ENCODE measurements at regions not wholly inside any gene's neighbourhood (a gene's known extent, or its start where the extent isn't known, plus 50 kb on each side); places are given as distances from the start of the nearest gene placed in this dataset.

DNA sequence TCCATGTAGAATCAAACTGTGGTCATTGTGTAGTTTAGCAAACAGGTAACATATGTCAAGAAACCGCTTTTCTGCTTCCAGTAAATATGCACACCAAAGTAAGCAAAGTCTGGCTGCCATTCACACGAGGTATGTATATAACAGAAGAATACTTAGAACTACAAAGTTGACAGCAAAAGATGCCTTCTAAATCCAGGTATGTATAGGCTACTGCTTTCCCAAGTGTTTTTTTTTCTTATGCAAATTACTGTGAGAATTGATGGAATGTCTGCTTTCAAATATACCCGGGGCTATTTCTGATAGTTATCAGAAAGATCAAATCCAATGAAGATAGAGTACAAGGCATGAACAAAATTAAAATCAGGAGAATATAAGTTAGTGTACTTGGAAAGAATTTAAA is 229.2 kb downstream of the HACE1 start:
- TF ChIP-seq, protein P1, sequence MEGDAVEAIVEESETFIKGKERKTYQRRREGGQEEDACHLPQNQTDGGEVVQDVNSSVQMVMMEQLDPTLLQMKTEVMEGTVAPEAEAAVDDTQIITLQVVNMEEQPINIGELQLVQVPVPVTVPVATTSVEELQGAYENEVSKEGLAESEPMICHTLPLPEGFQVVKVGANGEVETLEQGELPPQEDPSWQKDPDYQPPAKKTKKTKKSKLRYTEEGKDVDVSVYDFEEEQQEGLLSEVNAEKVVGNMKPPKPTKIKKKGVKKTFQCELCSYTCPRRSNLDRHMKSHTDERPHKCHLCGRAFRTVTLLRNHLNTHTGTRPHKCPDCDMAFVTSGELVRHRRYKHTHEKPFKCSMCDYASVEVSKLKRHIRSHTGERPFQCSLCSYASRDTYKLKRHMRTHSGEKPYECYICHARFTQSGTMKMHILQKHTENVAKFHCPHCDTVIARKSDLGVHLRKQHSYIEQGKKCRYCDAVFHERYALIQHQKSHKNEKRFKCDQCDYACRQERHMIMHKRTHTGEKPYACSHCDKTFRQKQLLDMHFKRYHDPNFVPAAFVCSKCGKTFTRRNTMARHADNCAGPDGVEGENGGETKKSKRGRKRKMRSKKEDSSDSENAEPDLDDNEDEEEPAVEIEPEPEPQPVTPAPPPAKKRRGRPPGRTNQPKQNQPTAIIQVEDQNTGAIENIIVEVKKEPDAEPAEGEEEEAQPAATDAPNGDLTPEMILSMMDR (IDR thresholded peaks at IDR 0.05), result no peak
- Mint-ChIP-seq H3K36me3 (ENCODE audit: low read depth) (no peaks in the 10 kb centered on the region), H3K27ac (ENCODE audit: unreplicated experiment) (no peak overlapping the region), H3K27me3 (ENCODE audit: low read depth) (no peaks in the 10 kb centered on the region), H3K4me3 (ENCODE audit: unreplicated experiment) (no peak overlapping the region), H3K9me3 (ENCODE audit: low read depth) (peaks cover 8% of the 10 kb centered on the region), H3K4me1 (ENCODE audit: low read depth) (peaks cover 54% of the 10 kb centered on the region)
- DNase-seq (ENCODE audit: low spot score), result no peak

DNA sequence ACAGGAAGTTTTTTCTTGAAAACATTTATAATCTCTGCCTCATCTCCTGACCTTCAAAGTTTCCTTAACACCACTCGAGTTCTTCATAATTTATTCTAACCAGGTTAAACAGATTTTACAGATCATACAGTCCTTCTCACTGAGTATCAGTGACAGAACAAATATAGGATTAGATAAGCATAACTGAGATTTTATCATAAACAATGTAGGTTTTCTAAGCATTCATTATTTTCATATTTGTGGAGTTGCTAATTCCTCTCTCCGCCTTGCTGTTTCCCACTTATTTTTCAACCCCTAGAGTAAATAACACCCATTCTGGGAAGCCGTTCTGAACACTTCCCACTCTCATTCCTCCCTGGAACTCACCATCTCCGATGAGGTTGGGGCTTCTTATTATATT is 229.9 kb downstream of the HACE1 start:
- H3K4me3 Mint-ChIP-seq (ENCODE audit: unreplicated experiment), result no peak overlapping the region
- TF ChIP-seq, protein P1 (IDR thresholded peaks at IDR 0.05), result no peak
- peaks cover 59% of the 10 kb centered on the region for H3K4me1 Mint-ChIP-seq (ENCODE audit: low read depth)

DNA sequence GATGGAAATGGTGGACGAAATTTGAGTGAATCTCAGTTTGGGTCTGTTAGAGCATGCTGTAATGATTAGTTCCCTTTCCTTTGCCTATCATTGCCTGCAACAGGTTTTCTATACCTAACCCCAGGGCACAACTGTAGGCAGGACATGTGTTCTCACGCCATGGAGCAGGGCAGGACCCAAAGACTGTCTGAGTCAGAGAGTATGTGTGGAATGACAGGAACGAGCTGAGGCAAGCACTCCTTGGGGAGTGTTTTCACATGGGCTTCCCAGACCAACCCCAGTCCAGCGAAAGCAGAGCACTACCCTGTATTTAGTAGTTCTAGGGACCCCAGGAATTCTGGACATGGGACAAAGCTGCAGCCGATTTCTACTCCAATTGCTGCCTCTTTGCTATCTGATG is 234.2 kb downstream of the HACE1 start:
- Mint-ChIP-seq H3K4me1 (ENCODE audit: low read depth) (peaks cover 65% of the 10 kb centered on the region), H3K27ac (ENCODE audit: unreplicated experiment) (peak overlapping the region; percentile 91), H3K36me3 (ENCODE audit: low read depth) (peaks cover 2% of the 10 kb centered on the region), H3K4me3 (ENCODE audit: unreplicated experiment) (no peak overlapping the region), H3K9me3 (ENCODE audit: low read depth) (peaks cover 4% of the 10 kb centered on the region), H3K27me3 (ENCODE audit: low read depth) (no peaks in the 10 kb centered on the region)
- TF ChIP-seq, protein P1 (IDR thresholded peaks at IDR 0.05), result no peak
- DNase-seq (ENCODE audit: low spot score), result peak; percentile 78

More for the DNA sequence above, 229.9 kb downstream of the HACE1 start:
- peaks cover 11% of the 10 kb centered on the region for H3K9me3 Mint-ChIP-seq (ENCODE audit: low read depth)
- peak overlapping the region; percentile 60 for H3K27ac Mint-ChIP-seq (ENCODE audit: unreplicated experiment)
- H3K36me3 Mint-ChIP-seq (ENCODE audit: low read depth), result peaks cover 2% of the 10 kb centered on the region
- DNase-seq (ENCODE audit: low spot score), result no peak
- H3K27me3 Mint-ChIP-seq (ENCODE audit: low read depth), result no peaks in the 10 kb centered on the region

DNA sequence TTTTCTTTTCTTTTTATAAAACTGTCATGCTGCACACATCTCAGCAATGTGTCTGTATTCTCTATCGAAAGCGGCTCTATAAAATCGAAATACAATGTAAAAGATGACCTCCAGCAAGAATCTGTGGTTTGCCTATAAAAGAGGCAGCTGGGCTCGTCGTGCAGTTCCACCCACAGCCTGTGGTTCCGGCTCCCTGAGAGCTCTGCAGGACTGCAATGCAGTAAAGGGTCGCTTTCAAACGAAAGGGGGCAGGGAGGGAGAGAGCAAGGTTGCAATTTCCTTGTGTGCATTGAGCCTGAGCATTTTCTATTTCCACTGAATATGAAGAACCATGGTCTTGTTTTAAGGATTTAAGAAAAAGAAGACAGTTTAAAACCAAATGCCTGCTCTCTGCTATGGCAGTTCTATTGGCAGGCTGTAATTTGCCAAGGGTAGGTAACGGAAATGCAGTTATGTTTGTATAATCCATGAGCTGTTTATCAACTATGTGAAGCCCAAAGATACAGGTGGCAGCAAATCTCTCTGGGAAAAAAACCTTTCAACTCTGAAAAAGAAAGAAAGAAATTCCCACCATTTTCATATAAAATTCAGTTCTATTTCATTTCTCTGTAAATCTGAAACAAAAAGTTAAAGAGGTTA is 236.5 kb downstream of the HACE1 start:
- no peak for DNase-seq (ENCODE audit: low spot score)
- peaks cover 49% of the 10 kb centered on the region for H3K4me1 Mint-ChIP-seq (ENCODE audit: low read depth)
- TF ChIP-seq, protein P1 (IDR thresholded peaks at IDR 0.05), result peak; percentile 22
- peak overlapping the region; percentile 9 for H3K27ac Mint-ChIP-seq (ENCODE audit: unreplicated experiment)
- H3K27me3 Mint-ChIP-seq (ENCODE audit: low read depth), result no peaks in the 10 kb centered on the region
- H3K4me3 Mint-ChIP-seq (ENCODE audit: unreplicated experiment), result no peak overlapping the region
- H3K36me3 Mint-ChIP-seq (ENCODE audit: low read depth), result peaks cover 2% of the 10 kb centered on the region
- H3K9me3 Mint-ChIP-seq (ENCODE audit: low read depth), result peaks cover 4% of the 10 kb centered on the region

DNA sequence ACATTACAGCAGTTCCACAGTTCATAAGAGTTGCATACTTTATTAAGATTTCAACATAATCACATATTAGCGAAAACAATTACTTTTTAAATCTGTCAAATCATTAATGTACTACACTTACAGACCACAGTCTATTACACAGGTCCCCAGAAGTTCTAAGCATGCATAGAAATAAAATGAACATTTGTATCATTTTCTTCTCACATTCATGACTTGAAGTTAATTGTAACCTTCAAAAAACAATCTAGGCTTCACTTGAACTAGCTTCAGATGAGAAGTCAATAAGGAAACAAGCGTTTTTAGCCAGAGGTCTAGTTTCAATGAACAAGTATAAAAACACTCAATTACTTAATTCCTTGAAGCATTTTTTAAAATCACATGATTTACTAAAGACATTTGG is 238.3 kb downstream of the HACE1 start:
- H3K36me3 Mint-ChIP-seq (ENCODE audit: low read depth), result peaks cover 2% of the 10 kb centered on the region
- TF ChIP-seq, protein P1 (IDR thresholded peaks at IDR 0.05), result no peak
- no peak for DNase-seq (ENCODE audit: low spot score)
- peaks cover 4% of the 10 kb centered on the region for H3K9me3 Mint-ChIP-seq (ENCODE audit: low read depth)
- H3K27me3 Mint-ChIP-seq (ENCODE audit: low read depth), result no peaks in the 10 kb centered on the region
- H3K4me1 Mint-ChIP-seq (ENCODE audit: low read depth), result peaks cover 42% of the 10 kb centered on the region
- H3K4me3 Mint-ChIP-seq (ENCODE audit: unreplicated experiment), result no peak overlapping the region
- no peak overlapping the region for H3K27ac Mint-ChIP-seq (ENCODE audit: unreplicated experiment)
